Activated T-cell treated with anti-CD3 and anti-CD28 coated beads, Interleukin-2, amount 50 U/mL, for 72 hours (primary cell): ENCODE measurements at regions not wholly inside any gene's neighbourhood (a gene's known extent, or its start where the extent isn't known, plus 50 kb on each side); places are given as distances from the start of the nearest gene placed in this dataset.

Experiments
- ATAC-seq, 2 donors: fragments of 150-1000 bp; cut with Tn5 transposase; replicated peaks in 1 of 2; 2 replicates each; pipeline ENCODE4 v1.10.0; 2021; ENCODE audit warnings: moderate library complexity in 2 of 2, mild to moderate bottlenecking in 1 of 2
- DNase-seq, 2 donors: peaks; one replicate each; pipeline ENCODE4 v3.0.0; 2021 to 2022; ENCODE audit warnings: mixed read lengths in 1 of 2
- H3K27ac Mint-ChIP-seq: one replicate; pipeline ENCODE4 v1.8.0; 2022; ENCODE audit warnings: mild to moderate bottlenecking, moderate library complexity, mixed read lengths
- H3K27me3 Mint-ChIP-seq: one replicate; pipeline ENCODE4 v1.8.0; 2022; ENCODE audit warnings: low read depth, mixed read lengths
- H3K36me3 Mint-ChIP-seq, 2 donors: one replicate each; pipeline ENCODE4 v1.8.0; 2022; ENCODE audit warnings: mixed read lengths in 2 of 2, mild to moderate bottlenecking in 1 of 2; ENCODE audit not compliant: insufficient read depth in 2 of 2
- H3K4me1 Mint-ChIP-seq: one replicate; pipeline ENCODE4 v1.8.0; 2022; ENCODE audit warnings: low read depth, mixed read lengths
- H3K4me3 Mint-ChIP-seq, 2 donors: one replicate each; pipeline ENCODE4 v1.8.0; 2022; ENCODE audit warnings: mild to moderate bottlenecking in 2 of 2, mixed read lengths in 2 of 2, moderate library complexity in 2 of 2
- H3K9me3 Mint-ChIP-seq, 2 donors: one replicate each; pipeline ENCODE4 v1.8.0; 2022; ENCODE audit warnings: mixed read lengths in 2 of 2

- ATAC-seq (no peak), DNase-seq (no peak)
- no peaks in the 10 kb centered on the region for H3K9me3 Mint-ChIP-seq
- H3K4me3 Mint-ChIP-seq, result no peak overlapping the region
- H3K4me1 Mint-ChIP-seq, result no peaks in the 10 kb centered on the region
- no peaks in the 10 kb centered on the region for H3K27me3 Mint-ChIP-seq
- H3K36me3 Mint-ChIP-seq, result no peaks in the 10 kb centered on the region
- no peak overlapping the region for H3K27ac Mint-ChIP-seq
Measured at GRCh38 chr13:47673009-47673850, 327.8 kb downstream of the SUCLA2 start.

DNA sequence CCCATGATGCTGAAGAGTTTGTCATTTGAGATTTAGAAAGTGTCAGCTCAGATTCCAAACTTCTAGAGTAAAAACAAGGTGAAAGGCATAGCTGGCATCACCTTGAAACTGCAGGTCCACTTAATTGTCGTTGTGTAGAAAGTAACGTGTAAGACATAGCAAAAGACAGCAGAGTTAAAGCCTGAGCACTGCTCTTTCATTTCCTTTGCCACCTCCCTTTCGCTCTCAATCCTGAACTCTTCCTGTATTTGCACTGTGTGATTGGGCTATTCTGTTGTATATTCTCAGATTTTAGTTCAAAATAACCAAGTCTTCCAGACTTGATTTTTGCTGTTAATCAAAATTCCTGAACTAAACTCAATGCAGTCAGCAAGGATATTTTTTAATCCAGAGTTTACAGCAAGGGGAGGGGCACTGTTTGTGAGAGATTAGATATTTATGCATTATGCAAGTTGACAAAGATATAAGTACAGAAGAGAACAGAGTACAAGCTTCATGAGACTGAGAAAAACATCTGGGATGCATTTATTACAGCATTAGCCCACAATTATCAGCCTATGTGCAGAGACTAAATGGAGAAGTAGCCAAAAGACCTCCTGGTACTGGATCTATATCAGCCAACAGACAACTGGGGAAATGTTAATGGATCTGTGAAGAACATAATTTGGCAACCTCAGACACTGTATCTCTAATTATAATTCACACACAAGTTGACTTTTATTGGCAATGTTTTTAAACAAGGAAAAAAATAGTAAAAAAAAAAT, 328.6 kb downstream of the SUCLA2 start:
- no peaks in the 10 kb centered on the region for H3K36me3 Mint-ChIP-seq
- H3K4me1 Mint-ChIP-seq, result no peaks in the 10 kb centered on the region
- no peak overlapping the region for H3K4me3 Mint-ChIP-seq
- no peaks in the 10 kb centered on the region for H3K9me3 Mint-ChIP-seq
- no peak overlapping the region for H3K27ac Mint-ChIP-seq
- DNase-seq (no peak), ATAC-seq (no peak)
- no peaks in the 10 kb centered on the region for H3K27me3 Mint-ChIP-seq

DNA sequence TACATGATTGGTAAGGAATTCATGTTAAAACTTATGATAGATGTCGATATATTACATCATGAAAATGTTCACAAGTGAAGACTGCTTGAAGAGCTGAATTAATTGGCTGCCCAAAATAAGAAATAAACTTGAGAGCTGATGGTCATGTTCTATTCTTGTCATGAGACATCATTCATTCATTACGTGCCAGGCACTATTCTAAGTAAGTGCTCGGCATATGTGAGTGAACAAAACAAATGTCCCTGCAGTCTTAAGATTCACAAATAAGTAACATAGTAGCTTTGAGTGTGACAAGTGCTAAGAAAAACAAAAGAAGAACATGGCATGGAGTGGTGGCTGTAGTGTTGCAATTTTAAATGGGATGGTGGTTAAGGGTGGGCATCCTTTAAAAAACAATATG, 329.3 kb downstream of the SUCLA2 start:
- no peaks in the 10 kb centered on the region for H3K36me3 Mint-ChIP-seq
- H3K27ac Mint-ChIP-seq, result no peak overlapping the region
- H3K27me3 Mint-ChIP-seq, result no peaks in the 10 kb centered on the region
- DNase-seq, result no peak
- no peak for ATAC-seq
- H3K9me3 Mint-ChIP-seq, result no peaks in the 10 kb centered on the region
- no peak overlapping the region for H3K4me3 Mint-ChIP-seq
- H3K4me1 Mint-ChIP-seq, result no peaks in the 10 kb centered on the region

- no peak overlapping the region for H3K4me3 Mint-ChIP-seq
- H3K27me3 Mint-ChIP-seq, result no peaks in the 10 kb centered on the region
- no peak overlapping the region for H3K27ac Mint-ChIP-seq
- no peak for DNase-seq
- no peaks in the 10 kb centered on the region for H3K9me3 Mint-ChIP-seq
- no peak for ATAC-seq
- H3K36me3 Mint-ChIP-seq, result no peaks in the 10 kb centered on the region
- H3K4me1 Mint-ChIP-seq, result no peaks in the 10 kb centered on the region
Measured at GRCh38 chr13:47665043-47665442, 336.0 kb downstream of the SUCLA2 start.

DNA sequence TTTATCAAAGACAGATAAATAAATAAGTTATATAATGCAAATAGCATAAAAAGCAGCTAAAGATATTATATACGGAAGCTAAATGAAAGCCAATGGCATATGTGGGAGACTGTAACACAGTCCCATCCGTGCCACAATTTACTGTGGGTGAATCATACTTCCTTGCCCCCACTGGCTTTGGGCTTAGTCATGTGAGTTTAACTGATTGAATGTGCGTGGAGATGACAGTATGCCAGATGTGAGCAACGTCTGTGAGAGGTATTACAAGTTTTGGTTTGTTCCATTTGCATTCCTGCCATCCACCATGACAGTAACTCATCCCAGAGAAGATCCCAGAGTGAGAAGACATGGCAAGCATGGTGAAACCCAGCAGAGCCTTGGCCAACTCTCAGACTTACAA, 340.0 kb downstream of the SUCLA2 start:
- no peak overlapping the region for H3K4me3 Mint-ChIP-seq
- no peak for DNase-seq
- H3K9me3 Mint-ChIP-seq, result peaks cover 0 to 6% of the 10 kb centered on the region in 2 donors
- no peak overlapping the region for H3K27ac Mint-ChIP-seq
- H3K27me3 Mint-ChIP-seq, result peaks cover 8% of the 10 kb centered on the region
- H3K36me3 Mint-ChIP-seq, result no peaks in the 10 kb centered on the region
- no peaks in the 10 kb centered on the region for H3K4me1 Mint-ChIP-seq
- ATAC-seq, result no peak

DNA sequence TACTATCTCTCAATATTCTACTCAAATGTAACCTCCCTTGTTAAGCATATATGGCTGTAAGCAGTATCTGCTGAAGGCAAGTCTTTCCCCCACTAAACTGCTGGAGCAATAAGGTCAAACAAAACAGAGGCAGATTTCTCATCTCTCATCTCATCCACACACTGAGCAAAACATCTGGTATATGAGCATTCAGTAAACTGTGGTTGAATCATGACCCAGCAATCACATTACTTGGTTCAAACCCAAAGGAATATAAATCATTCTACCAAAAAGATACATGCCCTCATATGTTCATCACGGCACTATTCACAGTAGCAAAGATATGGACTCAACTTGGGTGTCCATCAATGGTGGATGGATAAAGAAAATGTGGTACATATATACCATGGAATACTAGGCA, 344.4 kb downstream of the SUCLA2 start:
- peaks cover 11% of the 10 kb centered on the region for H3K27me3 Mint-ChIP-seq

GRCh38 chr13:47650209-47650608, 350.9 kb downstream of the SUCLA2 start:
- ATAC-seq, result no peak
- Mint-ChIP-seq H3K27me3 (no peaks in the 10 kb centered on the region), H3K4me1 (no peaks in the 10 kb centered on the region), H3K36me3 (no peaks in the 10 kb centered on the region), H3K4me3 (no peak overlapping the region), H3K9me3 (peaks cover 0 to 3% of the 10 kb centered on the region in 2 donors), H3K27ac (no peak overlapping the region)
- no peak for DNase-seq

More for the DNA sequence above, 344.4 kb downstream of the SUCLA2 start:
- no peak overlapping the region for H3K27ac Mint-ChIP-seq
- H3K4me1 Mint-ChIP-seq, result no peaks in the 10 kb centered on the region
- no peaks in the 10 kb centered on the region for H3K36me3 Mint-ChIP-seq
- no peak for DNase-seq
- ATAC-seq, result no peak
- peaks cover 0 to 10% of the 10 kb centered on the region in 2 donors for H3K9me3 Mint-ChIP-seq
- no peak overlapping the region for H3K4me3 Mint-ChIP-seq

GRCh38 chr13:47647001-47647400, 354.1 kb downstream of the SUCLA2 start:
- no peaks in the 10 kb centered on the region for H3K36me3 Mint-ChIP-seq
- ATAC-seq, result no peak

DNA sequence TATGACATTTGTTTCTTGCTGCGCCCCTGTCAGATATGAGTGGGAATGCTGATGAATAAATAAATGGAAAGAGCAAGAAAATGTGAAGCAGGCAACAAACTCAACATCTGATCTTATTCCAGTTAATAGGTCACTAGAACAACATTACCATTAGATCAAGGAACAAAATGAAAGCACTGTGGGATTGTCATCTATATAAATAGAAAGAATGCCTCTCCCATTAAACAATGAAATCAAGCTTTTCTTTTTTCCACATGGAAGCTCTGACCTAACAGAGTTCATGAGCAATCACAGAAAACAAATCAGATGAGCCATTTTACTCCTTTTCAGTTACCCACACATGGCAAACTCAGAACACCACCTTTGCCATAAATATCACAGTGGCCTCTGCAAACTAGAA, 354.8 kb downstream of the SUCLA2 start:
- H3K4me1 Mint-ChIP-seq, result no peaks in the 10 kb centered on the region
- no peaks in the 10 kb centered on the region for H3K9me3 Mint-ChIP-seq
- DNase-seq, result no peak
- ATAC-seq, result no peak
- H3K4me3 Mint-ChIP-seq, result no peak overlapping the region
- H3K27ac Mint-ChIP-seq, result no peak overlapping the region
- no peaks in the 10 kb centered on the region for H3K27me3 Mint-ChIP-seq
- no peaks in the 10 kb centered on the region for H3K36me3 Mint-ChIP-seq

More at GRCh38 chr13:47647001-47647400, 354.1 kb downstream of the SUCLA2 start:
- DNase-seq, result no peak
- H3K27ac Mint-ChIP-seq, result no peak overlapping the region
- H3K4me3 Mint-ChIP-seq, result no peak overlapping the region
- H3K9me3 Mint-ChIP-seq, result no peaks in the 10 kb centered on the region
- H3K27me3 Mint-ChIP-seq, result no peaks in the 10 kb centered on the region
- no peaks in the 10 kb centered on the region for H3K4me1 Mint-ChIP-seq

- no peak for DNase-seq
- Mint-ChIP-seq H3K4me3 (no peak overlapping the region), H3K27me3 (no peaks in the 10 kb centered on the region), H3K4me1 (no peaks in the 10 kb centered on the region), H3K27ac (no peak overlapping the region), H3K36me3 (peaks cover 1 to 3% of the 10 kb centered on the region in 2 donors), H3K9me3 (peaks cover 6 to 7% of the 10 kb centered on the region in 2 donors)
- no peak for ATAC-seq
Measured at GRCh38 chr13:47639738-47640447, 361.2 kb downstream of the SUCLA2 start.

DNA sequence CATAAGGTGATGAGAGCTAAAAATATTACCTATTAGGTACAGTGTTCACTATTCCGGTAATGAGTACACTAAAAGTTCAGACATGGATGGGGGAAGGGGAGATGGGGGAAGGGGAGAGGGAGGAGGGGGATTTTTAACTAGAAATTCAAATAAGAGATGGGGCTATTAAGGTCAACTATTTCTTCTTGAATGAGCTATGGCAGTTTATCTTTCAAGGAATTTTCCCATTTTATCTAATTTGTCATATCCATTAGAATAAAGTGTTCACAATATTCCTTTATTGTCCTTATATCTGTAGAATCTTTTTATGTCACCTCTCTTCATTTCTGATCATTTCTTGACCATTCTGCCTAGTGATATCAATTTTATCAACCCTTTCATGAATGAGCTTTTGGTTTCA, 362.4 kb downstream of the SUCLA2 start:
- H3K4me1 Mint-ChIP-seq, result no peaks in the 10 kb centered on the region
- DNase-seq (no peak), ATAC-seq (no peak)
- no peak overlapping the region for H3K27ac Mint-ChIP-seq
- peaks cover 9 to 11% of the 10 kb centered on the region in 2 donors for H3K9me3 Mint-ChIP-seq
- H3K4me3 Mint-ChIP-seq, result no peak overlapping the region
- no peaks in the 10 kb centered on the region for H3K27me3 Mint-ChIP-seq
- H3K36me3 Mint-ChIP-seq, result peaks cover 3% of the 10 kb centered on the region in 2 donors

DNA sequence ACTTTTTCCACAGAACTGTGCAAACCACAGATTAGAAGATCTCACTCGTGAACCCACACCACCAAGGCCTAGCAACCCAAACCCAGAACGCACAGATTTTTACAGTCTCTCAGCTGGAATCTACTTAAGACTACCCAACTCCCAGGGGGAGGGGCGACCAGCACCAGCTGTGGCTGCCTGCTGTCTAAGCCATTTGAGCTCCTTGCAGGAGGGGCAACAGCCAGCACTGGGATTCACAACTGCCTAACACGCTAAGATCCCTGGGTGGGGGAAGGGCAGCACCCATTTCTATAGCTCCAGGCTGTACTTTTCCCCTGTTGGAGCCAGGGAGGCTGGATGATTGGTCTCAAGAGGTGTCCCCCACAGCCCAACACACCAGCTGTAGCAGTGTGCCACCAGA, 368.8 kb downstream of the SUCLA2 start:
- no peak overlapping the region for H3K4me3 Mint-ChIP-seq
- DNase-seq (no peak), ATAC-seq (no peak)
- no peaks in the 10 kb centered on the region for H3K27me3 Mint-ChIP-seq
- peaks cover 3% of the 10 kb centered on the region in 2 donors for H3K36me3 Mint-ChIP-seq
- peaks cover 13% of the 10 kb centered on the region in 2 donors for H3K9me3 Mint-ChIP-seq
- H3K27ac Mint-ChIP-seq, result no peak overlapping the region
- no peaks in the 10 kb centered on the region for H3K4me1 Mint-ChIP-seq

- Mint-ChIP-seq H3K27ac (no peak overlapping the region), H3K36me3 (no peaks in the 10 kb centered on the region), H3K27me3 (no peaks in the 10 kb centered on the region), H3K4me1 (no peaks in the 10 kb centered on the region), H3K9me3 (peaks cover 2 to 4% of the 10 kb centered on the region in 2 donors), H3K4me3 (no peak overlapping the region)
- DNase-seq, result no peak
- ATAC-seq, result no peak
Measured at GRCh38 chr13:47628666-47629065, 372.4 kb downstream of the SUCLA2 start.
